HepG2 (cell line): ENCODE measurements at regions not wholly inside any gene's neighbourhood (a gene's known extent, or its start where the extent isn't known, plus 50 kb on each side); places are given as distances from the start of the nearest gene placed in this dataset.

Experiments
- ATAC-seq: fragments of 200-7000 bp; cut with Tn5 transposase; 3 replicates; pipeline ENCODE4 v1.9.1; 2020; ENCODE audit warnings: mild to moderate bottlenecking, moderate library complexity
- BruUV-seq: library from RNA; stranded (reverse); fragments of 400-500 nt; replicated peaks from 2 replicates; lab custom pipeline; 2021; lab: Mats Ljungman, UMichigan
- CTCF ChIA-PET: fragments of 300-600 bp; formaldehyde crosslinking; extraction: SDS; loops from one replicate; lab custom pipeline; 2021; ENCODE audit warnings: low total read pairs, inconsistent platforms, low intra/inter-chr PET ratio; lab: Yijun Ruan, JAX
- POLR2A ChIA-PET: fragments of 350-600 bp; sonication (Branson Sonifier 250); formaldehyde crosslinking; loops from one replicate; lab custom pipeline; 2020; ENCODE audit warnings: antibody characterized with exemption, inconsistent platforms; lab: Yijun Ruan, JAX
- DNase-seq: peaks from one replicate; pipeline ENCODE4 v3.0.0-alpha.2; 2015; ENCODE audit warnings: low spot score
- FAIRE-seq: peaks from 3 replicates; lab custom pipeline; 2011; peaks lifted over from hg19 to GRCh38; lab: Jason Lieb, UNC
- H2AFZ ChIP-seq: one replicate; pipeline ENCODE4 v1.6.1; 2011; ENCODE audit warnings: low read length, inconsistent platforms
- H3K27ac ChIP-seq: fragments of 300-600 bp; 3 replicates; pipeline ENCODE4 v1.8.0; 2011; ENCODE audit warnings: mixed run types, mild to moderate bottlenecking, mixed read lengths, low read length, inconsistent platforms; ENCODE audit not compliant: insufficient read depth; ENCODE audit errors: extremely low read length
- H3K27me3 ChIP-seq, 2 experiments: fragments of 200-600 bp in 1 of 2; 2 replicates in 1 of 2; 3 replicates in 1 of 2; pipeline versions ENCODE4 v1.6.0 to v1.8.0; 2011; ENCODE audit warnings: low read length in 2 of 2, mild to moderate bottlenecking in 2 of 2, moderate library complexity in 2 of 2, inconsistent platforms in 1 of 2; ENCODE audit not compliant: insufficient read depth in 2 of 2, control insufficient read depth in 1 of 2
- H3K36me3 ChIP-seq, 2 experiments: fragments of 200-600 bp in 1 of 2; replicated peaks in 1 of 2; 2 replicates in 1 of 2; 3 replicates in 1 of 2; pipeline versions ENCODE4 v1.5.1 to v1.8.0; 2011; ENCODE audit warnings: low read length in 2 of 2, inconsistent platforms in 1 of 2; ENCODE audit not compliant: insufficient read depth in 2 of 2, control insufficient read depth in 1 of 2
- H3K4me1 ChIP-seq: 2 replicates; pipeline ENCODE4 v1.5.1; 2012; ENCODE audit warnings: low read length, inconsistent platforms; ENCODE audit not compliant: insufficient read depth
- H3K4me2 ChIP-seq: 2 replicates; pipeline ENCODE4 v1.6.0; 2011; ENCODE audit warnings: low read depth, low read length, inconsistent platforms
- H3K4me3 ChIP-seq, 3 experiments: fragments of 200-600 bp in 1 of 3; sonication (generic), shearing (Covaris generic) in 1 of 3; replicated peaks in 1 of 3; 2 replicates each; pipeline ENCODE4 v1.5.1; 2011 to 2016; ENCODE audit warnings: low read length in 3 of 3, inconsistent platforms in 2 of 3, low read depth in 2 of 3, mild to moderate bottlenecking in 2 of 3, control low read depth in 1 of 3, mixed read lengths in 1 of 3; ENCODE audit not compliant: insufficient read depth in 1 of 3
- H3K79me2 ChIP-seq: one replicate; pipeline ENCODE4 v1.6.1; 2011; ENCODE audit warnings: low read length, inconsistent platforms; ENCODE audit not compliant: insufficient read depth
- H3K9ac ChIP-seq: 2 replicates; pipeline ENCODE4 v1.6.0; 2011; ENCODE audit warnings: mild to moderate bottlenecking, low read depth, low read length, inconsistent platforms; ENCODE audit not compliant: insufficient read depth
- H3K9me3 ChIP-seq: 2 replicates; pipeline ENCODE4 v1.5.1; 2012; ENCODE audit warnings: mild to moderate bottlenecking, low read length
- H4K20me1 ChIP-seq: 2 replicates; pipeline ENCODE4 v1.6.0; 2011; ENCODE audit warnings: inconsistent platforms, mild to moderate bottlenecking, low read length, moderate library complexity; ENCODE audit not compliant: insufficient read depth
- FOXA3 ChIP-seq: IDR thresholded peaks from 2 replicates; pipeline ENCODE4 v1.6.1; 2016; ENCODE audit warnings: missing genetic modification reagents, missing compliant biosample characterization
- GPN1 ChIP-seq: sonication (generic); formaldehyde crosslinking; IDR thresholded peaks from 2 replicates; pipeline ENCODE4 v1.5.1; 2020; ENCODE audit warnings: missing genetic modification reagents, borderline replicate concordance
- KLF13 ChIP-seq: sonication (generic); formaldehyde crosslinking; IDR thresholded peaks from 2 replicates; pipeline ENCODE4 v1.4.0; 2020; ENCODE audit warnings: mild to moderate bottlenecking, missing genetic modification reagents
- KLF9 ChIP-seq: IDR thresholded peaks from 2 replicates; pipeline ENCODE4 v1.6.1; 2016; ENCODE audit warnings: low read depth
- NBN ChIP-seq: fragments of 450-650 bp; conservative IDR thresholded peaks from 2 replicates; pipeline ENCODE4 v1.6.1; 2017
- PHF8 ChIP-seq: sonication (generic); formaldehyde crosslinking; IDR thresholded peaks from 2 replicates; pipeline ENCODE4 v1.5.0; 2020; ENCODE audit warnings: missing genetic modification reagents
- XBP1 ChIP-seq: sonication (generic); formaldehyde crosslinking; IDR thresholded peaks from 2 replicates; pipeline ENCODE4 v1.5.0; 2020; ENCODE audit warnings: missing genetic modification reagents
- ZBTB20 ChIP-seq: sonication (generic); formaldehyde crosslinking; IDR thresholded peaks from 2 replicates; pipeline ENCODE4 v1.8.1; 2023; ENCODE audit warnings: missing genetic modification reagents, low read depth, mild to moderate bottlenecking, borderline replicate concordance
- ZNF10 ChIP-seq: sonication (generic); formaldehyde crosslinking; IDR thresholded peaks from 2 replicates; pipeline ENCODE4 v1.4.0; 2020; ENCODE audit warnings: mild to moderate bottlenecking, low read depth, missing genetic modification reagents, borderline replicate concordance
- ZNF558 ChIP-seq: sonication (generic); formaldehyde crosslinking; IDR thresholded peaks from 2 replicates; pipeline ENCODE4 v1.9.0; 2022; ENCODE audit warnings: mild to moderate bottlenecking, missing genetic modification reagents, borderline replicate concordance
- ZNF567 ChIP-seq: sonication (generic); formaldehyde crosslinking; IDR thresholded peaks from 2 replicates; pipeline ENCODE4 v1.8.1; 2023; ENCODE audit warnings: mild to moderate bottlenecking, missing genetic modification reagents, borderline replicate concordance
- ZNF672 ChIP-seq: sonication (generic); formaldehyde crosslinking; IDR thresholded peaks from 2 replicates; pipeline ENCODE4 v1.8.1; 2022; ENCODE audit warnings: missing genetic modification reagents
- ZNF775 ChIP-seq: sonication (generic); formaldehyde crosslinking; IDR thresholded peaks from 2 replicates; pipeline ENCODE4 v1.4.0; 2020; ENCODE audit warnings: missing genetic modification reagents, mild to moderate bottlenecking, moderate library complexity, borderline replicate concordance
- WGBS: methylation state at CpG from one replicate; pipeline ENCODE4 v1.1.6; 2017; ENCODE audit warnings: low lambda C conversion rate; 5-methylcytosine and 5-hydroxymethylcytosine counted together
- in situ Hi-C: cut with HindIII; loops from 2 replicates; pipeline ENCODE4 v1.10.0; 2017; ENCODE audit warnings: low pct_unique_long_range_greater_than_20kb; ENCODE audit not compliant: extremely low pct_ligation_motif_present
- intact Hi-C: fragments of 100-400 bp; cut with micrococcal nuclease; formaldehyde crosslinking; loops from one replicate; pipeline ENCODE4 v1.10.0; 2022; ENCODE audit not compliant: unreplicated experiment

- Histone ChIP-seq H4K20me1 (no peaks in the 10 kb centered on the region), H3K4me1 (no peaks in the 10 kb centered on the region), H3K9me3 (no peaks in the 10 kb centered on the region), H3K36me3 (no peaks in the 10 kb centered on the region), H3K27ac (no peak overlapping the region), H3K9ac (no peak overlapping the region), H3K4me2 (no peak overlapping the region), H3K27me3 (0 out of 5 replicates have a peak, but pooled peaks cover 0 to under 1% of the 10 kb centered on the region in 2 experiments), H3K79me2 (no peaks in the 10 kb centered on the region), H3K4me3 (no peak overlapping the region), H2AFZ (no peak overlapping the region)
- FAIRE-seq (no peak), ATAC-seq (no peak), DNase-seq (no peak)
- ChIA-PET POLR2A (no interaction called here), CTCF (no interaction called here)
- in situ Hi-C loops, result no loop called here
- TF ChIP-seq ZBTB20 (no peak), PHF8 (CRISPR knock-in tag) (no peak), GPN1 (no peak), NBN (no peak), ZNF558 (CRISPR knock-in tag) (no peak), ZNF775 (CRISPR knock-in tag) (no peak)
- BruUV-seq, result no TSS peak
- 25% methylated on average over 7 of the region's 7 CpGs for WGBS
- intact Hi-C loops, result no loop called here
These were observed 282.9 kb upstream of the IGFBP3 start for GRCh38 chr7:46203926-46204325.

GRCh38 chr7:46202379-46202778 is 281.3 kb upstream of the IGFBP3 start:
- no peaks in the 10 kb centered on the region for H3K36me3 ChIP-seq
- H4K20me1 ChIP-seq, result no peaks in the 10 kb centered on the region
- H3K4me2 ChIP-seq, result no peak overlapping the region
- H3K4me3 ChIP-seq, result no peak overlapping the region
- H3K27ac ChIP-seq, result no peak overlapping the region
- intact Hi-C loops, result no loop called here
- in situ Hi-C loops, result no loop called here
- no TSS peak for BruUV-seq
- ATAC-seq (no peak), FAIRE-seq (no peak), DNase-seq (no peak)
- no peak overlapping the region for H3K9ac ChIP-seq
- no peaks in the 10 kb centered on the region for H3K79me2 ChIP-seq
- H3K4me1 ChIP-seq, result no peaks in the 10 kb centered on the region
- H3K9me3 ChIP-seq, result no peaks in the 10 kb centered on the region
- 0% methylated on average over 2 of the region's 2 CpGs for WGBS
- TF ChIP-seq ZNF672 (no peak), FOXA3 (CRISPR knock-in tag) (no peak), KLF9 (CRISPR knock-in tag) (no peak), ZNF567 (no peak), XBP1 (CRISPR knock-in tag) (no peak), KLF13 (CRISPR knock-in tag) (no peak), ZNF10 (no peak)
- no peak overlapping the region for H2AFZ ChIP-seq
- ChIA-PET CTCF (no interaction called here), POLR2A (no interaction called here)
- no peaks in the 10 kb centered on the region for H3K27me3 ChIP-seq
